OCI-LY7 (cell line): ENCODE measurements at regions not wholly inside any gene's neighbourhood (a gene's known extent, or its start where the extent isn't known, plus 50 kb on each side); places are given as distances from the start of the nearest gene placed in this dataset.

ENCODE experiments used
- EZH2phosphoT487 ChIP-seq: fragments of 200-600 bp; sonication (generic); IDR thresholded peaks from 2 replicates; pipeline ENCODE4 v1.6.1; 2018; ENCODE audit warnings: low read depth, borderline replicate concordance, mild to moderate bottlenecking, mixed run types, antibody characterized with exemption, low read length, moderate library complexity, mixed read lengths
- TF ChIP-seq, protein P1 (sequence below): fragments of 200-600 bp; sonication (generic); conservative IDR thresholded peaks from 2 replicates; pipeline ENCODE4 v1.5.1; 2014; ENCODE audit warnings: mild to moderate bottlenecking, antibody characterized with exemption, low read length, moderate library complexity, mixed read lengths

DNA sequence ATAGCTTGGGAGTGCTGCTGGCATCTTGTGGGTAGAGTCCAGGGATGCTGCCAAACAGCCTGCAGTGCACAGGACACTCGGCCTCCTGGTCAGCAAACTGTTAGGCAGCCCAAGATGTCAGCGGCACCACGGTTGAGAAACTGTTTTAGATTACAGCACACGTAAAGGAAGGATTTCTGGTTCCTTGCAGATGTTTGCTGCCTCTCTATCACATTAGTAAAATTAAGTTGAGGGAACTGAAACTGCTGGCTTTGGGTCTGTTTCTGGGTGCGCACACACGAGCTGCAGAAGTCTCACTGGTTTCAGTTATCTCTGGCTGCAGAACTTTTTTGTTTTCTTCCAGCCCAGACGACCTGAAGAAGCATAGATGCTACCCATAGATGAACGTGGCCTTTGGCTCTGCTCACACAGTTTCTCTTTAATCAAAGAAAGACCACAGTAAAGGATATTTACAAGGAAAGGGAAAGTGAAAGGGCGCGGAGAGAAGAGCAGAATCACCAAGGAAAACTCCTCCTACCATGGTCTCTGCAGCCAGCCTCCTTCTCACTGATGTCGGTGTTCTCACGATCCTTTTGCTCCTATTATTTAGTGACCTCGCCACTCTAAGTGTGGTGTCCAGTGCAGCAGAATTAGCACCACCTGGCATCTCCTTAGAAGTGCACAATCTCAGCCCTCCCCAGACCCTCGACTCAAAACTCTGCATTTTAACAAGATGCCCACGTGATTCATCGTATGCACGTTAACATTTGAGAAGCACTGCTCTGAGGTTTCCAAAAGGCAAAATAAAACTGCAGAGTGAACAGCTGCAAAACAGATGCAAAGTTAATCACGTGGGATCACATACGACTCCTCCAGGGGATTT is 50.6 kb upstream of the AKAP13 start:
- TF ChIP-seq, protein P1, sequence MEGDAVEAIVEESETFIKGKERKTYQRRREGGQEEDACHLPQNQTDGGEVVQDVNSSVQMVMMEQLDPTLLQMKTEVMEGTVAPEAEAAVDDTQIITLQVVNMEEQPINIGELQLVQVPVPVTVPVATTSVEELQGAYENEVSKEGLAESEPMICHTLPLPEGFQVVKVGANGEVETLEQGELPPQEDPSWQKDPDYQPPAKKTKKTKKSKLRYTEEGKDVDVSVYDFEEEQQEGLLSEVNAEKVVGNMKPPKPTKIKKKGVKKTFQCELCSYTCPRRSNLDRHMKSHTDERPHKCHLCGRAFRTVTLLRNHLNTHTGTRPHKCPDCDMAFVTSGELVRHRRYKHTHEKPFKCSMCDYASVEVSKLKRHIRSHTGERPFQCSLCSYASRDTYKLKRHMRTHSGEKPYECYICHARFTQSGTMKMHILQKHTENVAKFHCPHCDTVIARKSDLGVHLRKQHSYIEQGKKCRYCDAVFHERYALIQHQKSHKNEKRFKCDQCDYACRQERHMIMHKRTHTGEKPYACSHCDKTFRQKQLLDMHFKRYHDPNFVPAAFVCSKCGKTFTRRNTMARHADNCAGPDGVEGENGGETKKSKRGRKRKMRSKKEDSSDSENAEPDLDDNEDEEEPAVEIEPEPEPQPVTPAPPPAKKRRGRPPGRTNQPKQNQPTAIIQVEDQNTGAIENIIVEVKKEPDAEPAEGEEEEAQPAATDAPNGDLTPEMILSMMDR, result no peak
- no peak for TF ChIP-seq EZH2phosphoT487
